CD4-positive, alpha-beta T cell (primary cell): ENCODE measurements at regions not wholly inside any gene's neighbourhood (a gene's known extent, or its start where the extent isn't known, plus 50 kb on each side); places are given as distances from the start of the nearest gene placed in this dataset.

Source experiments
- ATAC-seq: fragments of 200-7000 bp; cut with Tn5 transposase; one replicate; pipeline ENCODE4 v1.10.0; 2022; ENCODE audit warnings: mild to moderate bottlenecking; ENCODE audit not compliant: poor library complexity
- CTCF ChIA-PET: fragments of 350-600 bp; sonication (Branson Sonifier 250); formaldehyde crosslinking; loops from one replicate; lab custom pipeline; 2021; ENCODE audit warnings: antibody characterized with exemption, inconsistent platforms; lab: Charles Lee
- POLR2A ChIA-PET: fragments of 350-600 bp; sonication (Branson Sonifier 250); formaldehyde crosslinking; loops from one replicate; lab custom pipeline; 2021; ENCODE audit warnings: antibody characterized with exemption, inconsistent platforms; lab: Charles Lee
- DNase-seq, 14 experiments: peaks; one replicate each; pipeline ENCODE4 v3.0.0-alpha.2; 2013 to 2020; ENCODE audit warnings: mixed read lengths in 2 of 14
- H3K27ac ChIP-seq, 2 donors: one replicate each; pipeline versions ENCODE4 v1.5.1 to v1.7.0; 2013; ENCODE audit warnings: low read length in 2 of 2, low read depth in 1 of 2, mild to moderate bottlenecking in 1 of 2
- H3K27me3 ChIP-seq, 2 experiments: 1 replicate in 1 of 2; 2 replicates in 1 of 2; pipeline versions ENCODE4 v1.6.1 to v1.7.0; 2013; ENCODE audit warnings: low read length in 2 of 2, control low read depth in 1 of 2, mild to moderate bottlenecking in 1 of 2, moderate library complexity in 1 of 2; ENCODE audit not compliant: insufficient read depth in 2 of 2, control insufficient read depth in 1 of 2
- H3K36me3 ChIP-seq: one replicate; pipeline ENCODE4 v1.6.1; 2013; ENCODE audit warnings: low read length, control low read depth; ENCODE audit not compliant: insufficient read depth
- H3K4me1 ChIP-seq: one replicate; pipeline ENCODE4 v1.6.1; 2013; ENCODE audit warnings: low read length, control low read depth; ENCODE audit not compliant: insufficient read depth
- H3K4me3 ChIP-seq: one replicate; pipeline ENCODE4 v1.5.1; 2013; ENCODE audit warnings: mild to moderate bottlenecking, low read length, moderate library complexity
- H3K9me3 ChIP-seq, 2 experiments: 1 replicate in 1 of 2; 2 replicates in 1 of 2; pipeline versions ENCODE4 v1.6.1 to v1.7.0; 2013; ENCODE audit warnings: low read length in 2 of 2, mild to moderate bottlenecking in 2 of 2, control low read depth in 1 of 2, moderate library complexity in 1 of 2; ENCODE audit not compliant: control insufficient read depth in 1 of 2, insufficient read depth in 1 of 2
- H3K27ac Mint-ChIP-seq: one replicate; pipeline ENCODE4 v1.8.0; 2020; ENCODE audit warnings: mixed read lengths
- H3K27me3 Mint-ChIP-seq: one replicate; pipeline ENCODE4 v1.8.0; 2021; ENCODE audit warnings: mixed read lengths
- H3K36me3 Mint-ChIP-seq: one replicate; pipeline ENCODE4 v1.8.0; 2021; ENCODE audit warnings: low read depth, mixed read lengths
- H3K4me1 Mint-ChIP-seq: one replicate; pipeline ENCODE4 v1.8.0; 2021; ENCODE audit warnings: low read depth, mixed read lengths
- H3K4me3 Mint-ChIP-seq: one replicate; pipeline ENCODE4 v1.8.0; 2020; ENCODE audit warnings: mild to moderate bottlenecking, mixed read lengths
- H3K9me3 Mint-ChIP-seq: one replicate; pipeline ENCODE4 v1.8.0; 2020; ENCODE audit warnings: mixed read lengths
- intact Hi-C, 2 experiments: fragments of 100-400 bp; cut with DNase I in 1 of 2; cut with micrococcal nuclease in 1 of 2; formaldehyde crosslinking; loops; one replicate each; pipeline versions ENCODE4 v1.15.1 to v1.9.0; 2023 to 2025; cut with DNase I, micrococcal nuclease
- TF ChIP-seq, protein P1 (sequence below): fragments of 200-600 bp; IDR thresholded peaks from one replicate; pipeline ENCODE4 v1.8.0; 2022; ENCODE audit warnings: antibody characterized with exemption, mild to moderate bottlenecking

DNA sequence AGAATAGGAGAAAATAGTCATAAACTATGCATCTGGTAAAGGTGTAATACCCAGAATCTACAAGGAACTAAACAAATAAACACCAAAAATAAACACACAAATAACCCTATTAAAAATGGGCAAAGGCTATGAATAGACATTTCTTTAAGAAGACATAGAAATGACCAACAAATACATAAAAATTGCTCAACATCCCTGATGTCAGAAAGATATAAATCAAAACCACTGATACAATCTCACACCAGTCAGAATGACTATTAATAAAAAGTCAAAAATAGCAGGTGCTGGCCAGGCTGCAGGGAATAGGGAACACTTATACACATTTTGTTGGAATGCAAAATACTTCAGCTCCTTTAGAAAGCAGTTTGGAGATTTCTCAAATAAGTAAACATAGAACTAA lies 352.1 kb upstream of the SLITRK1 start:
- Histone ChIP-seq H3K27ac (no peak overlapping the region), H3K9me3 (no peaks in the 10 kb centered on the region), H3K4me1 (no peaks in the 10 kb centered on the region), H3K36me3 (no peaks in the 10 kb centered on the region), H3K4me3 (no peak overlapping the region), H3K27me3 (no peaks in the 10 kb centered on the region)
- POLR2A ChIA-PET = no interaction called here
- Mint-ChIP-seq H3K27me3 (no peaks in the 10 kb centered on the region), H3K9me3 (no peaks in the 10 kb centered on the region), H3K36me3 (no peaks in the 10 kb centered on the region), H3K27ac (no peak overlapping the region), H3K4me1 (no peaks in the 10 kb centered on the region), H3K4me3 (no peak overlapping the region)
- ATAC-seq = no peak
- TF ChIP-seq, protein P1, sequence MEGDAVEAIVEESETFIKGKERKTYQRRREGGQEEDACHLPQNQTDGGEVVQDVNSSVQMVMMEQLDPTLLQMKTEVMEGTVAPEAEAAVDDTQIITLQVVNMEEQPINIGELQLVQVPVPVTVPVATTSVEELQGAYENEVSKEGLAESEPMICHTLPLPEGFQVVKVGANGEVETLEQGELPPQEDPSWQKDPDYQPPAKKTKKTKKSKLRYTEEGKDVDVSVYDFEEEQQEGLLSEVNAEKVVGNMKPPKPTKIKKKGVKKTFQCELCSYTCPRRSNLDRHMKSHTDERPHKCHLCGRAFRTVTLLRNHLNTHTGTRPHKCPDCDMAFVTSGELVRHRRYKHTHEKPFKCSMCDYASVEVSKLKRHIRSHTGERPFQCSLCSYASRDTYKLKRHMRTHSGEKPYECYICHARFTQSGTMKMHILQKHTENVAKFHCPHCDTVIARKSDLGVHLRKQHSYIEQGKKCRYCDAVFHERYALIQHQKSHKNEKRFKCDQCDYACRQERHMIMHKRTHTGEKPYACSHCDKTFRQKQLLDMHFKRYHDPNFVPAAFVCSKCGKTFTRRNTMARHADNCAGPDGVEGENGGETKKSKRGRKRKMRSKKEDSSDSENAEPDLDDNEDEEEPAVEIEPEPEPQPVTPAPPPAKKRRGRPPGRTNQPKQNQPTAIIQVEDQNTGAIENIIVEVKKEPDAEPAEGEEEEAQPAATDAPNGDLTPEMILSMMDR = no peak
- CTCF ChIA-PET = no interaction called here
- no peak for DNase-seq
- intact Hi-C loops = no loop called here

DNA sequence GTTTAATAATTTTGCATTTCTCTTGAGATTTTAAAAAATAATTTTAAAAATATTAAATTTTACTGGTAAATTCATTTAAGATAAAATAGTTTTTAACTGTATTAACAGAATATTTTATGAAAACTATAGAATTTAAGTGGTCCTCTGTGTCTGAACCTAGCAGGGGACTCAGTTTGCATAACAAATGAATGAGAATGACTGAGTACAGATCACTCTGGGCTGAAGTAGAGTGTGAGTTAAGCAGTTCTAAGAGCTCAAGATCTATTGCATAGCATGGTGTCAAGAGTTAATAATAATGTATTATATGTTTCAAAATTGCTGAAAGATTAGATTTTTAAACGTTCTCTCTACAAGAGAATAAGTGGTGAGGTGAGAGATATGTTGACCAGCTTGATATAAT lies 348.3 kb upstream of the SLITRK1 start:
- POLR2A ChIA-PET = no interaction called here
- Mint-ChIP-seq H3K4me1 (no peaks in the 10 kb centered on the region), H3K27ac (no peak overlapping the region), H3K9me3 (no peaks in the 10 kb centered on the region), H3K27me3 (no peaks in the 10 kb centered on the region), H3K4me3 (no peak overlapping the region), H3K36me3 (no peaks in the 10 kb centered on the region)
- CTCF ChIA-PET = no interaction called here
- H3K27me3 ChIP-seq = no peaks in the 10 kb centered on the region
- H3K9me3 ChIP-seq = no peaks in the 10 kb centered on the region
- no peak for ATAC-seq
- intact Hi-C loops = no loop called here
- no peak for DNase-seq
- no peak overlapping the region for H3K4me3 ChIP-seq
- H3K27ac ChIP-seq = no peak overlapping the region
- TF ChIP-seq, protein P1 = no peak
- H3K4me1 ChIP-seq = no peaks in the 10 kb centered on the region
- no peaks in the 10 kb centered on the region for H3K36me3 ChIP-seq

DNA sequence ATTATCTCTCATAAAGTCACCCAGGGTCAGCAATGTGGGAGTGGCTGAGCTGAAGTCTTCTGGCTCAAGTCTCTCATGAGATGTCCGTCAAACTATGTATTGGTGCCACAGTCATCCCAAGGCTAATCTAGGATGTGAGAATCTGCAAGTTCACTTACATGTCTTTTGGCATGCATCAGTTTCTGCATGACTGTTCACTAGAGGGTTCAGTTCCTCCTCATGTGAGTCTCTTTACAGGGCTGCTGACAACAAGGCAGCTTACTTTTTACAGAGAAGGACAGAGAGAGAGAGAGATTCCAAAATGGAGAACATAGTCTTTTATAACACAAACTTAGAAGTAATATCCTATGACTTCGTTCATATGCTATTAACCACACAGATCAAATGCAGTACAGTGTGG lies 328.8 kb upstream of the SLITRK1 start:
- H3K36me3 Mint-ChIP-seq = no peaks in the 10 kb centered on the region
- Histone ChIP-seq H3K27me3 (no peaks in the 10 kb centered on the region), H3K9me3 (no peaks in the 10 kb centered on the region), H3K4me1 (no peaks in the 10 kb centered on the region), H3K4me3 (no peak overlapping the region), H3K27ac (no peak overlapping the region), H3K36me3 (no peaks in the 10 kb centered on the region)
- CTCF ChIA-PET = interaction anchor here (1.0 kb wide), 1 partner anchor 16 kb away, joined by 3 read pairs; no protein-coding TSS in a partner anchor
- no peaks in the 10 kb centered on the region for H3K4me1 Mint-ChIP-seq
- no peak for DNase-seq
- TF ChIP-seq, protein P1 = no peak
- ATAC-seq = no peak
- peaks cover 2% of the 10 kb centered on the region for H3K9me3 Mint-ChIP-seq
- intact Hi-C loops = no loop called here
- H3K4me3 Mint-ChIP-seq = no peak overlapping the region
- no peak overlapping the region for H3K27ac Mint-ChIP-seq
- H3K27me3 Mint-ChIP-seq = no peaks in the 10 kb centered on the region
- POLR2A ChIA-PET = no interaction called here
